NCI-H1694 (cell line): ENCODE measurements at regions not wholly inside any gene's neighbourhood (a gene's known extent, or its start where the extent isn't known, plus 50 kb on each side); places are given as distances from the start of the nearest gene placed in this dataset.

ENCODE experiments used
- DNase-seq: peaks from one replicate; lab custom pipeline; 2025; lab: John Stamatoyannopoulos, UW

- no peak for DNase-seq
These were observed 81.4 kb upstream of the KLF13 start for GRCh38 chr15:31245135-31245689.

GRCh38 chr15:31245756-31246155 is 80.9 kb upstream of the KLF13 start:
- no peak for DNase-seq

GRCh38 chr15:31247404-31247803 is 79.2 kb upstream of the KLF13 start:
- DNase-seq: no peak

GRCh38 chr15:31248263-31248662 is 78.4 kb upstream of the KLF13 start:
- DNase-seq: no peak

GRCh38 chr15:31248951-31249350 is 77.7 kb upstream of the KLF13 start:
- DNase-seq: no peak

- DNase-seq: no peak
These were observed 76.6 kb upstream of the KLF13 start for GRCh38 chr15:31250033-31250432.

GRCh38 chr15:31251165-31251564 is 75.5 kb upstream of the KLF13 start:
- DNase-seq: no peak

- DNase-seq: no peak
These were observed 74.4 kb upstream of the KLF13 start for GRCh38 chr15:31252171-31252785.

- DNase-seq: no peak
These were observed 72.0 kb upstream of the KLF13 start for GRCh38 chr15:31254431-31255175.

GRCh38 chr15:31255176-31255510 is 71.5 kb upstream of the KLF13 start:
- DNase-seq: no peak

- DNase-seq: no peak
These were observed 70.8 kb upstream of the KLF13 start for GRCh38 chr15:31255732-31256377.

GRCh38 chr15:31256378-31257265 is 70.0 kb upstream of the KLF13 start:
- DNase-seq: no peak

- DNase-seq: no peak
These were observed 69.3 kb upstream of the KLF13 start for GRCh38 chr15:31257286-31257685.

GRCh38 chr15:31258260-31258659 is 68.4 kb upstream of the KLF13 start:
- no peak for DNase-seq

GRCh38 chr15:31259562-31260252 is 66.9 kb upstream of the KLF13 start:
- no peak for DNase-seq

- DNase-seq: no peak
These were observed 65.9 kb upstream of the KLF13 start for GRCh38 chr15:31260646-31261265.

GRCh38 chr15:31261266-31262142 is 65.1 kb upstream of the KLF13 start:
- no peak for DNase-seq

GRCh38 chr15:31262143-31262530 is 64.5 kb upstream of the KLF13 start:
- no peak for DNase-seq

GRCh38 chr15:31262901-31263671 is 63.5 kb upstream of the KLF13 start:
- DNase-seq: no peak
